ENCODE measurements at regions not wholly inside any gene's neighbourhood (a gene's known extent, or its start where the extent isn't known, plus 50 kb on each side); places are given as distances from the start of the nearest gene placed in this dataset.
"Not testable (repeated sequence)": the region's sequence is repeated elsewhere in the genome, so short reads cannot be mapped to it uniquely, and the experiment has no call there.

- H3K4me3 Mint-ChIP-seq; H3K27me3 Mint-ChIP-seq; H3K4me1 Mint-ChIP-seq (ENCODE audit: low read depth); H3K36me3 Mint-ChIP-seq (ENCODE audit: low read depth); intact Hi-C loops (cut with micrococcal nuclease); H3K27ac Mint-ChIP-seq: not testable (repeated sequence)
- H3K9me3 Mint-ChIP-seq: peaks cover 89% of the 10 kb centered on the region
Measured at GRCh38 chrY:10958122-10958521, 1430.4 kb downstream of the TSPY10 start.

DNA sequence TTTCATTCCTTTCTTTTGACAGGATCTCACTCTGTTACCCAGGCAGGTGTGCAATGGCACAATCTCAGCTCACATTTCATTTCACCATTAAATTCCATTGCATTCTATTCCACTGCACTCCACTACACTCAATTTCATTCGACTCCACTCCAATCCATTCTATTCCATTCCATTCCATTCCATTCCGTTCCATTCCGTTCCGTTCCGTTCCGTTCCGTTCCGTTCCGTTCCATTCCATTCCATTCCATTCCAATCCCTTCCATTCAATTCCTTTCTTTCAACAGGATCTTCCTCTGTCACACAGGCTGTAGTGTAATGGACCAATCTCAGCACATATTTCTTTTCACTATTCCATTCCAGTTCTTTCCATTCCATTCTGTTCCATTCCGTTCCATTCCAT lies 1445.7 kb downstream of the TSPY10 start:
- intact Hi-C loops (cut with micrococcal nuclease): no loop called here
- Mint-ChIP-seq H3K9me3 (peaks cover 96% of the 10 kb centered on the region), H3K4me1 (ENCODE audit: low read depth) (no peaks in the 10 kb centered on the region), H3K27ac (no peak overlapping the region), H3K27me3 (no peaks in the 10 kb centered on the region), H3K4me3 (no peak overlapping the region), H3K36me3 (ENCODE audit: low read depth) (no peaks in the 10 kb centered on the region)

- Mint-ChIP-seq H3K27me3 (no peaks in the 10 kb centered on the region), H3K9me3 (peaks cover 100% of the 10 kb centered on the region), H3K27ac (no peak overlapping the region), H3K4me3 (no peak overlapping the region), H3K4me1 (ENCODE audit: low read depth) (no peaks in the 10 kb centered on the region), H3K36me3 (ENCODE audit: low read depth) (no peaks in the 10 kb centered on the region)
- intact Hi-C loops (cut with micrococcal nuclease): no loop called here
Measured at GRCh38 chrY:10986655-10987054, 1459.0 kb downstream of the TSPY10 start.

DNA sequence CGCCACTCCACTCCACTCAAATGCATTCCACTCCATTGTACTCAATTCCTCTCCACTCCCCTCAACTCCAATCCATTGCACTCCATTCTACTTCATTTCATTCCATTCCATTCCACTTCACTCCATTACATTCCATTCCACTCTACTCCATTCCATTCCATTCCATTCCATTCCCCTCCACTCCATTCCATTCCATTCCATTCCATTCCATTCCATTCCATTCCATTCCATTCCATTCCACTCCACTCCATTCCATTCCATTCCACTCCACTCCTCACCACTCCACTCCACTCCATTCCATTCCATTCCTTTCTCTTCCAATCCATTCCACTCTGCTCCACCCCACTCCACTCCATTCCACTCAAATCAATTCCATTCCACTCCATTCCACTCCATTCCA lies 1459.9 kb downstream of the TSPY10 start:
- intact Hi-C loops (cut with micrococcal nuclease): no loop called here
- Mint-ChIP-seq H3K9me3 (peaks cover 100% of the 10 kb centered on the region), H3K36me3 (ENCODE audit: low read depth) (no peaks in the 10 kb centered on the region), H3K27me3 (no peaks in the 10 kb centered on the region), H3K27ac (no peak overlapping the region), H3K4me1 (ENCODE audit: low read depth) (no peaks in the 10 kb centered on the region), H3K4me3 (no peak overlapping the region)

DNA sequence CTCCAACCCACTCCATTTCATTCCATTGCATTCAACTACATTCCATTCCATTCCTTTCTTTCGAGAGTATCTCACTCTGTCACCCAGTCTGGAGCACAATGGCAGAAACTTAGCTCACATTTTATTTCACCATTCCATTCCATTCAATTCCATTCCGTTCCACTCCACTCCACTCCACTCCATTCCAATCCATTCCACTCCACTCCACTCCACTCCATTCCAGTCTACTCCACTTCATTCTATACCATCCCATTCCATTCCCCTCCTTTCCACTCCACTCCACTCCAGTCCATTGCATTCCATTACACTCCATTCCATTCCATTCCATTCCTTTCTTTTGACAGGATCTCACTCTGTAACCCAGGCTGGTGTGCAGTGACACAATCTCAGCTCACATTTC lies 1466.3 kb downstream of the TSPY10 start:
- Mint-ChIP-seq H3K27ac (no peak overlapping the region), H3K9me3 (peaks cover 100% of the 10 kb centered on the region), H3K27me3 (no peaks in the 10 kb centered on the region), H3K4me3 (no peak overlapping the region), H3K36me3 (ENCODE audit: low read depth) (no peaks in the 10 kb centered on the region), H3K4me1 (ENCODE audit: low read depth) (no peaks in the 10 kb centered on the region)
- intact Hi-C loops (cut with micrococcal nuclease): no loop called here

DNA sequence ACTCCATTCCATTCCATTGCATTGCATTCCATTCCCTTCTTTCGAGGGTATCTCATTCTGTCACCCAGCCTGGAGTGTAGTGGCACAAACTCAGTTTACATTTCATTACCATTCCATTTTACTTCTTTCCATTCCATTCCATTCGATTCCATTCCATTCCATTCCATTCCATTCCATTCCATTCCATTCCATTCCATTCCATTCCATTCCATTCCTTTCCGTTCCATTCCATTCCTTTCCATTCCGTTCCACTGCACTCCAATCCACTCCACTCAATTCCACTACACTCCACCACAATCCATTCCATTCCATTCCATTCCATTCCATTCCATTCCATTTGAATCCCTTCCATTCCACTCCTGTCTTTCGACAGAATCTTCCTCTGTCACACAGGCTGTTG lies 1472.0 kb downstream of the TSPY10 start:
- H3K27ac Mint-ChIP-seq; intact Hi-C loops (cut with micrococcal nuclease); H3K4me3 Mint-ChIP-seq; H3K4me1 Mint-ChIP-seq (ENCODE audit: low read depth); H3K36me3 Mint-ChIP-seq (ENCODE audit: low read depth); H3K27me3 Mint-ChIP-seq: not testable (repeated sequence)
- peaks cover 85% of the 10 kb centered on the region for H3K9me3 Mint-ChIP-seq

DNA sequence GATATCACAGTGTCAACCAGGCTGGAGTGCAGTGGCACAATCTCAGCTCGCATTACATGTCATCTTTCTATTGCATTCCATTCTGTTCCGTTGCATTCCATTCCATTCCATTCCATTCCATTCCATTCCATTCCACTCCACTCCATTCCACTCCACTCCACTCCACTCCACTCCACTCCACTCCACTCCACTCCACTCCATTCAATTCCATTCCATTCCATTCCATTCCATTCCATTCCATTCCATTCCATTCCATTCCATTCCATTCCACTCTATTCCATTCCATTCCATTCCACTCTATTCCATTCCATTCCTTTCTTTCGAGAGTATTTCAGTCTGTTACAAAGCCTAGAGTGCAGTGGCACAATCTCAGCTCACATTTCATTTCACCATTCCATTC lies 1486.5 kb downstream of the TSPY10 start:
- H3K27me3 Mint-ChIP-seq; H3K4me1 Mint-ChIP-seq (ENCODE audit: low read depth); H3K36me3 Mint-ChIP-seq (ENCODE audit: low read depth); H3K4me3 Mint-ChIP-seq; H3K27ac Mint-ChIP-seq; intact Hi-C loops (cut with micrococcal nuclease): not testable (repeated sequence)
- peaks cover 98% of the 10 kb centered on the region for H3K9me3 Mint-ChIP-seq

- H3K27ac Mint-ChIP-seq: no peak overlapping the region
- no peaks in the 10 kb centered on the region for H3K27me3 Mint-ChIP-seq
- H3K4me3 Mint-ChIP-seq: no peak overlapping the region
- H3K9me3 Mint-ChIP-seq: peaks cover 92% of the 10 kb centered on the region
- intact Hi-C loops (cut with micrococcal nuclease): no loop called here
- no peaks in the 10 kb centered on the region for H3K4me1 Mint-ChIP-seq (ENCODE audit: low read depth)
- H3K36me3 Mint-ChIP-seq (ENCODE audit: low read depth): no peaks in the 10 kb centered on the region
Measured at GRCh38 chrY:11022734-11023133, 1495.1 kb downstream of the TSPY10 start.

- intact Hi-C loops (cut with micrococcal nuclease): no loop called here
- no peak overlapping the region for H3K27ac Mint-ChIP-seq
- no peaks in the 10 kb centered on the region for H3K4me1 Mint-ChIP-seq (ENCODE audit: low read depth)
- no peak overlapping the region for H3K4me3 Mint-ChIP-seq
- H3K27me3 Mint-ChIP-seq: no peaks in the 10 kb centered on the region
- peaks cover 34% of the 10 kb centered on the region for H3K9me3 Mint-ChIP-seq
- H3K36me3 Mint-ChIP-seq (ENCODE audit: low read depth): no peaks in the 10 kb centered on the region
Measured at GRCh38 chrY:11044234-11044883, 1516.7 kb downstream of the TSPY10 start.

DNA sequence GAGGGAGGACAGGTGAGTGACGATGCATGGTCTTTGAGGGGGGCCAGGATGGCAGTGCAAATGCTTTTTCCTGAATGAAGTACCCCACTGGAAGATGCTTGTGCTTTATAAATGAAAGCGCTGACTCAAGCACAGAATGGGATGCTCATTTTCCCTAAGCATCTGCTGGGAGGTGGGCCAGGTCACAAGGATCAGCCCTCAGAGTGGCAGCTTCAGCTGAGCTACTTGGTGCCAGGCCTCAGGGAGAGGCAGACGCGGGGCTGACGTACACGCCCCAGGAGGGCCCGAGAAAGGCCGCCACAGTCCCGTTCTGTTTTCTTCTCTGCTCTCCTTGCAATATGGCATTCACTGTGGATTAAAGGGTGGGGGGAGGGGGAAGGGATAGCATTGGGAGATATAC lies 1535.8 kb downstream of the TSPY10 start:
- Mint-ChIP-seq H3K9me3 (peaks cover 53% of the 10 kb centered on the region), H3K27ac (no peak overlapping the region), H3K4me1 (ENCODE audit: low read depth) (no peaks in the 10 kb centered on the region), H3K36me3 (ENCODE audit: low read depth) (no peaks in the 10 kb centered on the region), H3K27me3 (no peaks in the 10 kb centered on the region), H3K4me3 (no peak overlapping the region)
- intact Hi-C loops (cut with micrococcal nuclease): no loop called here

GRCh38 chrY:11063960-11064359 lies 1536.3 kb downstream of the TSPY10 start:
- Mint-ChIP-seq H3K27ac (no peak overlapping the region), H3K9me3 (peaks cover 53% of the 10 kb centered on the region), H3K4me1 (ENCODE audit: low read depth) (no peaks in the 10 kb centered on the region), H3K36me3 (ENCODE audit: low read depth) (no peaks in the 10 kb centered on the region), H3K27me3 (no peaks in the 10 kb centered on the region), H3K4me3 (no peak overlapping the region)
- intact Hi-C loops (cut with micrococcal nuclease): no loop called here

- intact Hi-C loops (cut with micrococcal nuclease): no loop called here
- Mint-ChIP-seq H3K4me3 (no peak overlapping the region), H3K4me1 (ENCODE audit: low read depth) (no peaks in the 10 kb centered on the region), H3K36me3 (ENCODE audit: low read depth) (no peaks in the 10 kb centered on the region), H3K27ac (no peak overlapping the region), H3K9me3 (peaks cover 55% of the 10 kb centered on the region), H3K27me3 (no peaks in the 10 kb centered on the region)
Measured at GRCh38 chrY:11064376-11064775, 1536.7 kb downstream of the TSPY10 start.

DNA sequence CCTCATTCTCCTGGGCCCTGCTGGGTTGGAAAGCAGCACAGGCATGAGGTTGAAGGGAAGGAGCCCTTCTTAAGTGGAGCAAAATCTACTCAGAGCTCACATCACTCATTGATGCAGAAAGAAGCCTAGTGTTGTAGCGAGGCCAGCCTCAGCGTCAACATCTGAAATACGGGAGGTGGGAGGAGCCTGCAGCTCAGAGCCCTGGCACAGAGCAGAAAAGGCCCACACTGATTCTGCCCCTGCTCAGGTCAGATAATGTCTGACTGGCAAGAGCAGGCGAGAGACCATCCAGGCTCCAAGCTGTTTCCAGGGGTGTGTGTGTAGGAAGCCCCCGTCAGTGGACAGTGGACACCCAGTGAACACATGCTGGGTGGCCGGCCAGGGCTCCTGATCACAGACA lies 1541.6 kb downstream of the TSPY10 start:
- Mint-ChIP-seq H3K4me3 (no peak overlapping the region), H3K36me3 (ENCODE audit: low read depth) (no peaks in the 10 kb centered on the region), H3K9me3 (peaks cover 32% of the 10 kb centered on the region), H3K4me1 (ENCODE audit: low read depth) (no peaks in the 10 kb centered on the region), H3K27ac (no peak overlapping the region), H3K27me3 (no peaks in the 10 kb centered on the region)
- intact Hi-C loops (cut with micrococcal nuclease): no loop called here

- no peaks in the 10 kb centered on the region for H3K4me1 Mint-ChIP-seq (ENCODE audit: low read depth)
Measured at GRCh38 chrY:11070250-11071113, 1542.8 kb downstream of the TSPY10 start.

GRCh38 chrY:11085801-11086200 lies 1558.1 kb downstream of the TSPY10 start:
- H3K4me3 Mint-ChIP-seq; H3K9me3 Mint-ChIP-seq; intact Hi-C loops (cut with micrococcal nuclease); H3K27me3 Mint-ChIP-seq; H3K27ac Mint-ChIP-seq; H3K36me3 Mint-ChIP-seq (ENCODE audit: low read depth); H3K4me1 Mint-ChIP-seq (ENCODE audit: low read depth): not testable (repeated sequence)

More at GRCh38 chrY:11070250-11071113, 1542.8 kb downstream of the TSPY10 start:
- intact Hi-C loops (cut with micrococcal nuclease): no loop called here
- Mint-ChIP-seq H3K27ac (no peak overlapping the region), H3K36me3 (ENCODE audit: low read depth) (no peaks in the 10 kb centered on the region), H3K27me3 (no peaks in the 10 kb centered on the region), H3K4me3 (no peak overlapping the region), H3K9me3 (peaks cover 23% of the 10 kb centered on the region)

All from dendritic cell treated with granulocyte-macrophage colony-stimulating factor and Interleukin-4, amounts not matched to agents 40 ng/mL and 50 ng/mL, for 4 days (primary cell).